ENCODE measurements at regions not wholly inside any gene's neighbourhood (a gene's known extent, or its start where the extent isn't known, plus 50 kb on each side); places are given as distances from the start of the nearest gene placed in this dataset.

- WGBS (ENCODE audit: low lambda C conversion rate): 0% methylated on average over 2 of the region's 2 CpGs
- in situ Hi-C loops (cut with HindIII; ENCODE audit: extremely low pct_ligation_motif_present, low pct_unique_long_range_greater_than_20kb): no loop called here
- CTCF ChIA-PET (ENCODE audit: low intra/inter-chr PET ratio, low total read pairs): no interaction called here
Observed at GRCh38 chr2:176601066-176601465, 331.8 kb downstream of the MTX2 start.

More at GRCh38 chr2:176601066-176601465, 331.8 kb downstream of the MTX2 start:
- FAIRE-seq (no peak), ATAC-seq (no peak), DNase-seq (ENCODE audit: low spot score) (no peak)
- Histone ChIP-seq H2AFZ (ENCODE audit: low read length) (no peak overlapping the region), H4K20me1 (ENCODE audit: insufficient read depth, low read length) (no peaks in the 10 kb centered on the region), H3K79me2 (ENCODE audit: insufficient read depth, low read length) (no peaks in the 10 kb centered on the region), H3K27me3 (ENCODE audit: control insufficient read depth in 1 of 2, insufficient read depth in 2 of 2, low read length in 2 of 2) (peaks cover 0 to 15% of the 10 kb centered on the region in 2 experiments; a peak in 3 of 5 replicates), H3K27ac (ENCODE audit: extremely low read length, insufficient read depth, low read length) (no peak overlapping the region), H3K4me1 (ENCODE audit: insufficient read depth, low read length) (no peaks in the 10 kb centered on the region), H3K4me3 (replicated peaks in 1 of 3; ENCODE audit: insufficient read depth in 1 of 3, low read depth in 2 of 3, low read length in 3 of 3) (no peak overlapping the region), H3K9ac (ENCODE audit: insufficient read depth, low read depth, low read length) (no peak overlapping the region), H3K36me3 (replicated peaks in 1 of 2; ENCODE audit: control insufficient read depth in 1 of 2, insufficient read depth in 2 of 2, low read length in 2 of 2) (no peaks in the 10 kb centered on the region), H3K4me2 (ENCODE audit: low read depth, low read length) (no peak overlapping the region), H3K9me3 (ENCODE audit: low read length) (no peaks in the 10 kb centered on the region)
- BruUV-seq (replicated peaks): no TSS peak
- no peak for TF ChIP-seq CEBPZ (IDR thresholded peaks at IDR 0.05; ENCODE audit: low read length)
- no peak for TF ChIP-seq AHR (CRISPR knock-in tag; IDR thresholded peaks at IDR 0.05)
- TF ChIP-seq ZC3H4 (CRISPR knock-in tag; IDR thresholded peaks at IDR 0.05; ENCODE audit: borderline replicate concordance): no peak
- TF ChIP-seq NFRKB (IDR thresholded peaks at IDR 0.05): no peak
- TF ChIP-seq ZMYM2 (CRISPR knock-in tag; IDR thresholded peaks at IDR 0.05): no peak
- TF ChIP-seq KLF13 (CRISPR knock-in tag; IDR thresholded peaks at IDR 0.05): no peak
- TF ChIP-seq ZNF768 (CRISPR knock-in tag; IDR thresholded peaks at IDR 0.05): no peak
- POLR2A ChIA-PET: no interaction called here
- intact Hi-C loops (cut with micrococcal nuclease; ENCODE audit: unreplicated experiment): no loop called here

Data from HepG2 (cell line).